Adipocyte (in vitro differentiated cells): ENCODE measurements at regions not wholly inside any gene's neighbourhood (a gene's known extent, or its start where the extent isn't known, plus 50 kb on each side); places are given as distances from the start of the nearest gene placed in this dataset.

Experiments
- DNase-seq: peaks from one replicate; pipeline ENCODE4 v3.0.0-alpha.2; 2015; ENCODE audit warnings: low read depth
- H3K27me3 ChIP-seq: replicated peaks from 2 replicates; pipeline ENCODE4 v1.7.0; 2013; ENCODE audit warnings: mild to moderate bottlenecking, low read length, moderate library complexity; ENCODE audit not compliant: control insufficient read depth, insufficient read depth
- H3K36me3 ChIP-seq: 2 replicates; pipeline ENCODE4 v1.7.0; 2013; ENCODE audit warnings: low read length, mild to moderate bottlenecking, moderate library complexity; ENCODE audit not compliant: control insufficient read depth, insufficient read depth, severe bottlenecking
- H3K4me1 ChIP-seq: 2 replicates; pipeline ENCODE4 v1.7.0; 2013; ENCODE audit warnings: mild to moderate bottlenecking, low read length, moderate library complexity; ENCODE audit not compliant: control insufficient read depth, insufficient read depth
- H3K4me3 ChIP-seq: 2 replicates; pipeline ENCODE4 v1.7.0; 2013; ENCODE audit warnings: mild to moderate bottlenecking, low read length, moderate library complexity
- H3K9ac ChIP-seq: 2 replicates; pipeline ENCODE4 v1.7.0; 2013; ENCODE audit warnings: mild to moderate bottlenecking, low read length, moderate library complexity
- H3K9me3 ChIP-seq: 2 replicates; pipeline ENCODE4 v1.7.0; 2013; ENCODE audit warnings: mild to moderate bottlenecking, low read length, moderate library complexity; ENCODE audit not compliant: control insufficient read depth

GRCh38 chr4:83728191-83728590 lies 192.3 kb downstream of the GPAT3 start:
- Histone ChIP-seq H3K9me3 (no peaks in the 10 kb centered on the region), H3K4me1 (no peaks in the 10 kb centered on the region), H3K9ac (no peak overlapping the region), H3K36me3 (no peaks in the 10 kb centered on the region), H3K4me3 (no peak overlapping the region), H3K27me3 (peaks cover 3% of the 10 kb centered on the region)
- DNase-seq, result no peak

GRCh38 chr4:83725336-83726085 lies 189.6 kb downstream of the GPAT3 start:
- no peak for DNase-seq
- H3K9ac ChIP-seq, result no peak overlapping the region
- no peaks in the 10 kb centered on the region for H3K4me1 ChIP-seq
- no peaks in the 10 kb centered on the region for H3K9me3 ChIP-seq
- H3K4me3 ChIP-seq, result no peak overlapping the region
- H3K36me3 ChIP-seq, result no peaks in the 10 kb centered on the region
- peaks cover 3% of the 10 kb centered on the region for H3K27me3 ChIP-seq

GRCh38 chr4:83724485-83725335 lies 188.8 kb downstream of the GPAT3 start:
- no peak for DNase-seq
- Histone ChIP-seq H3K4me1 (no peaks in the 10 kb centered on the region), H3K4me3 (no peak overlapping the region), H3K27me3 (peaks cover 3% of the 10 kb centered on the region), H3K9me3 (no peaks in the 10 kb centered on the region), H3K9ac (no peak overlapping the region), H3K36me3 (no peaks in the 10 kb centered on the region)

- no peaks in the 10 kb centered on the region for H3K9me3 ChIP-seq
- H3K36me3 ChIP-seq, result no peaks in the 10 kb centered on the region
- DNase-seq, result no peak
- peaks cover 3% of the 10 kb centered on the region for H3K27me3 ChIP-seq
- no peaks in the 10 kb centered on the region for H3K4me1 ChIP-seq
- no peak overlapping the region for H3K9ac ChIP-seq
- no peak overlapping the region for H3K4me3 ChIP-seq
Measured at GRCh38 chr4:83723609-83724008, 187.7 kb downstream of the GPAT3 start.

- DNase-seq, result no peak
- Histone ChIP-seq H3K4me1 (no peaks in the 10 kb centered on the region), H3K9ac (no peak overlapping the region), H3K9me3 (no peaks in the 10 kb centered on the region), H3K4me3 (no peak overlapping the region), H3K27me3 (peaks cover 3% of the 10 kb centered on the region), H3K36me3 (no peaks in the 10 kb centered on the region)
Measured at GRCh38 chr4:83722730-83723269, 186.9 kb downstream of the GPAT3 start.

DNA sequence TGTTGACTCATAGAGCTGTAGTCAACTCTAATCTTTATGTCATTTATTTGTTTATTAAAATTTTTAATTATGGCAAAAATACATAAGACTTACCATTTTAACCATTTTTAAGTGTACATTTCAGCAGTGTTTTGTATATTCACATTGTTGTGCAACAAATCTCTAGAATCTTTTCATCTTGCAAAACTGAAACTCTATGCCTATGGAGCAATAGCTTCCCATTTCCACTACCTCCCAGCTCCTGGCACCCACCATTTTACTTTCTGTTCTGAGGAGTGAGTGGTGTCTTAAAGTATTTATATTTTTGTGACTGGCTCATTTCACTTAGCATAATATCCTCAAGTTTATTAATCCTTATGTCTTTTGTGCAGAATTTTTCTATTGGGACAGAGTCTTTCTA lies 181.0 kb downstream of the GPAT3 start:
- peaks cover 3% of the 10 kb centered on the region for H3K4me1 ChIP-seq
- H3K4me3 ChIP-seq, result no peak overlapping the region
- H3K9ac ChIP-seq, result no peak overlapping the region
- H3K27me3 ChIP-seq, result no peaks in the 10 kb centered on the region
- no peaks in the 10 kb centered on the region for H3K36me3 ChIP-seq
- no peaks in the 10 kb centered on the region for H3K9me3 ChIP-seq
- DNase-seq, result peak; percentile 86

DNA sequence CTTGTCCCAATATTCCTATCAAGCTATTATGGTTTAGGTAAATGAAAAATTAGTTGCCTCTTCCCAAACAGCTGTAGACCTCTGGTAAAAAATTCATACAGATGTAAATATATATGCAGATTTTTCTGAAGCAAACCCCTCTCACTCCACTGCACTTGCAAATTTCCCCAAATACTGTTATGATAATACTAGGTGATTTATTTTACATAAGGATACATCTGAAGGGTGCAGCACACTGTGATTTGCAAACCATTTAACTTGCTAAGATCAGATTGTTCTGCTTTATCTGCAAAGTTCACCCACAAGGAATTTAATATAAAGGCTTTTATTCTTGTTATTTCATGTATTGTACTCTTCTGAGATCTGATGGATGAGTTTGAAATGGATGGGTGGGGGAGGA lies 177.0 kb downstream of the GPAT3 start:
- Histone ChIP-seq H3K9ac (no peak overlapping the region), H3K27me3 (no peaks in the 10 kb centered on the region)
- DNase-seq, result no peak

DNA sequence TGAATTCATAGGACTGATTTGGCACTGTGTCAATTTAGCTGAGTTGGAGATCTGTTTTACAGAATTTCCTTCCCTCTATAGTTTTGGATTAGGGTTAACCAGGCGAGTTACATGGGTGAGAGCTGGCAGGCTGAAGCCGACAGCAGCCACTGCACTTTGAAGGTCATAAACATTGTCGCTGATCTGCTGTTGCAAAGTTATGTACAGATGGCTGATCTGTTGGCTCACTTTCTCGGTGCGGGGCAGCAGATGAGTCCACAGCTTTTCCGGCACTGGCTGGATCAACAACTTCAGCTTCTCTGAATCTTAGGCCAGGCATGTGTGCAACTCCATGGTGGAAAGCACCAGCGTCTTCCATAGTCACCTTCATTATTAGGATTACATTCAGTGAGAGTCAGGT lies 173.7 kb downstream of the GPAT3 start:
- Histone ChIP-seq H3K27me3 (no peaks in the 10 kb centered on the region), H3K36me3 (no peaks in the 10 kb centered on the region), H3K9ac (no peak overlapping the region), H3K9me3 (no peaks in the 10 kb centered on the region), H3K4me1 (no peaks in the 10 kb centered on the region), H3K4me3 (no peak overlapping the region)
- no peak for DNase-seq

More for the DNA sequence above, 177.0 kb downstream of the GPAT3 start:
- no peaks in the 10 kb centered on the region for H3K9me3 ChIP-seq
- H3K4me3 ChIP-seq, result no peak overlapping the region
- no peaks in the 10 kb centered on the region for H3K36me3 ChIP-seq
- H3K4me1 ChIP-seq, result peaks cover 3% of the 10 kb centered on the region

GRCh38 chr4:83708500-83709175 lies 172.7 kb downstream of the GPAT3 start:
- H3K9ac ChIP-seq, result no peak overlapping the region
- DNase-seq, result no peak
- H3K4me3 ChIP-seq, result no peak overlapping the region
- no peaks in the 10 kb centered on the region for H3K36me3 ChIP-seq
- H3K27me3 ChIP-seq, result no peaks in the 10 kb centered on the region
- H3K9me3 ChIP-seq, result no peaks in the 10 kb centered on the region
- no peaks in the 10 kb centered on the region for H3K4me1 ChIP-seq

DNA sequence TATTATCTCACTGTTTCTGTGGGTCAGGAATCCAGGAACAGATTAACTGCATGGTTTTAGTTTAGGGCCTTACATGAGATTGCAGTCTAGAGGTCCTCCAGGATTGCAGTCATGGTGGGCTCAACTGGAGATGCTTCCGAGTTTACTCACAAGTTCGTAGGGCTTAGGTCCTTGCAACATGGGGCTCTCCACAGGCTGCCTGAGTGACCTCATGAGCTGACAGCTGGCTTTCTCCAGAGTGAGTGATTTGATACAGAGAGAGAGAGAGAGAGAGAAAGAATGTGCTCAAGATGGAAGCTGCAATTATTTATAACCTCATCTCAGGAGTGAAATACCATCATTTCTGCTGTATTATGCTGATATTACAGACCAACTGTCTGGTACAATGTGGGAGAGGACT lies 168.9 kb downstream of the GPAT3 start:
- no peak for DNase-seq
- no peaks in the 10 kb centered on the region for H3K36me3 ChIP-seq
- no peaks in the 10 kb centered on the region for H3K27me3 ChIP-seq
- H3K9me3 ChIP-seq, result peaks cover 22% of the 10 kb centered on the region
- H3K9ac ChIP-seq, result no peak overlapping the region
- peaks cover 3% of the 10 kb centered on the region for H3K4me1 ChIP-seq
- no peak overlapping the region for H3K4me3 ChIP-seq

DNA sequence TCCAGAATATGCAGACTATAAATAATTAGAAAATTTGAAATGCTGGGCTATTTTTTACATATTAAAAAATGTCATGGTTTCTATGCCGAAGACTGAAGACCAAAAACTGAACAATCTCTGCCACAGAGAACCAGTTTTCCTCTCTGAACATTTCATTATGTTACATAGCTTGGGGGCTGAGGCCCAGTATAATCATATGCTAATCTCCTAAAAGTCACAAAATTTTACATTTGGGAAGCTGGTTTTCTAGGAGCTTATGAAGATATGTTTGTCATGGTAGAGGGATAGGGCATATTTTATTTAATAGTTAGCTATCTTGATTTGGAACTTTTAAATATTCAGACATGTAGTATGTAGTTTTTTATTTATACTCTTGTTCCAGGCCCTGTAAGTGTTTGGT lies 167.8 kb downstream of the GPAT3 start:
- no peak overlapping the region for H3K9ac ChIP-seq
- H3K9me3 ChIP-seq, result peaks cover 22% of the 10 kb centered on the region
- H3K4me1 ChIP-seq, result peaks cover 3% of the 10 kb centered on the region
- no peaks in the 10 kb centered on the region for H3K36me3 ChIP-seq
- H3K4me3 ChIP-seq, result no peak overlapping the region
- no peaks in the 10 kb centered on the region for H3K27me3 ChIP-seq
- DNase-seq, result no peak
